ENCODE measurements at regions not wholly inside any gene's neighbourhood (a gene's known extent, or its start where the extent isn't known, plus 50 kb on each side); places are given as distances from the start of the nearest gene placed in this dataset.

DNA sequence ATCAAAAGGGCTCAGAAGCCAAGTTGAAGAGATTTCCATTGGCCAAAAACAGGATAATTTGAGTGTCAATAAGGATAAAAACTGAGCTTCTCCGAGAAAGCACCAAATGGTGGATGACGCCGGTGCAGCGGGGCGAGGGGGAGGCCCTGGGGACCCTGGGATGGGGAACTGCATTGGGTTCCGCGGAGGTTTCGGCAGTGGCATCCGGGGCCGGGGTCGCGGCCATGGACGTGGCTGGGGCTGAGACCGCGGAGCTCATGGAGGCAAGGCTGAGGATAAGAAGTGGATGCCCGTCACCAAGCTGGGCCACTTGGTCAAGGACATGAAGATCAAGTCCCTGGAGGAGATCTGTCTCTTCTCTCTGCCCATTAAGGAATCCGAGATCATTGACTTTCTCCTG, 97.2 kb downstream of the DMRTA2 start:
- Histone ChIP-seq H3K27me3 (ENCODE audit: control insufficient read depth in 2 of 2, insufficient read depth in 2 of 2, low read length in 2 of 2) (peaks cover 0 to 14% of the 10 kb centered on the region in 2 experiments; a peak in 1 of 5 replicates), H3K9ac (ENCODE audit: insufficient read depth in 1 of 2, low read depth in 2 of 2, low read length in 2 of 2) (no peak overlapping the region), H3K27ac (ENCODE audit: extremely low read depth, low read depth, low read length) (no peak overlapping the region), H3K4me3 (no peak overlapping the region), H4K20me1 (replicated peaks; ENCODE audit: control insufficient read depth, insufficient read depth, low read length) (0 out of 2 replicates have a peak, but pooled peaks cover 2% of the 10 kb centered on the region), H3K4me2 (ENCODE audit: insufficient read depth, low read length) (no peak overlapping the region), H2AFZ (ENCODE audit: low read depth, low read length) (no peak overlapping the region), H3K79me2 (ENCODE audit: control insufficient read depth, insufficient read depth, low read length) (no peaks in the 10 kb centered on the region), H3K36me3 (ENCODE audit: control insufficient read depth, insufficient read depth, low read length) (no peaks in the 10 kb centered on the region), H3K9me3 (replicated peaks; ENCODE audit: control insufficient read depth, insufficient read depth, low read depth, low read length) (no peaks in the 10 kb centered on the region), H3K4me1 (replicated peaks in 1 of 2; ENCODE audit: control insufficient read depth in 2 of 2, insufficient read depth in 2 of 2, low read length in 2 of 2) (no peaks in the 10 kb centered on the region), H3K9me1 (ENCODE audit: control insufficient read depth, insufficient read depth, low read length) (no peaks in the 10 kb centered on the region)
- in situ Hi-C loops (cut with MboI): no loop called here
- intact Hi-C loops (cut with micrococcal nuclease): no loop called here
- TF ChIP-seq NFXL1 (CRISPR knock-in tag; IDR thresholded peaks at IDR 0.05): no peak
- TF ChIP-seq ELF4 (CRISPR knock-in tag; IDR thresholded peaks at IDR 0.05): no peak
- no peak for TF ChIP-seq MLX (CRISPR knock-in tag; conservative IDR thresholded peaks at IDR 0.05)
- no peak for TF ChIP-seq ZNF197 (CRISPR knock-in tag; IDR thresholded peaks at IDR 0.05; ENCODE audit: low read depth)
- TF ChIP-seq DMBX1 (CRISPR knock-in tag; IDR thresholded peaks at IDR 0.05; ENCODE audit: borderline replicate concordance): no peak
- TF ChIP-seq EP400 (IDR thresholded peaks at IDR 0.05): no peak
- TF ChIP-seq DDX20 (tag; IDR thresholded peaks at IDR 0.05; ENCODE audit: low read depth): no peak
- no peak for TF ChIP-seq HCFC1 (IDR thresholded peaks at IDR 0.05; ENCODE audit: low read depth, low read length)
- TF ChIP-seq ZNF449 (CRISPR knock-in tag; IDR thresholded peaks at IDR 0.05): no peak
- TF ChIP-seq, protein P1, sequence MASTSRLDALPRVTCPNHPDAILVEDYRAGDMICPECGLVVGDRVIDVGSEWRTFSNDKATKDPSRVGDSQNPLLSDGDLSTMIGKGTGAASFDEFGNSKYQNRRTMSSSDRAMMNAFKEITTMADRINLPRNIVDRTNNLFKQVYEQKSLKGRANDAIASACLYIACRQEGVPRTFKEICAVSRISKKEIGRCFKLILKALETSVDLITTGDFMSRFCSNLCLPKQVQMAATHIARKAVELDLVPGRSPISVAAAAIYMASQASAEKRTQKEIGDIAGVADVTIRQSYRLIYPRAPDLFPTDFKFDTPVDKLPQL (IDR thresholded peaks at IDR 0.05; ENCODE audit: extremely low read depth, insufficient read length): no peak
- ATAC-seq: no peak
- DNase-seq (ENCODE audit: extremely low read depth in 1 of 4, low spot score in 3 of 4): no peak
- under 1% methylated on average over 17 of the region's 17 CpGs for WGBS (ENCODE audit: insufficient coverage, low coverage, missing lambda C conversion rate)
- ChIA-PET CTCF (ENCODE audit: low intra/inter-chr PET ratio) (no interaction called here), POLR2A (no interaction called here)
- no TSS peak for BruUV-seq (replicated peaks)
- FAIRE-seq: no peak
